Nephron progenitor cell (in vitro differentiated cells): ENCODE measurements at regions not wholly inside any gene's neighbourhood (a gene's known extent, or its start where the extent isn't known, plus 50 kb on each side); places are given as distances from the start of the nearest gene placed in this dataset.
"Not testable (repeated sequence)": the region's sequence is repeated elsewhere in the genome, so short reads cannot be mapped to it uniquely, and the experiment has no call there.

ENCODE experiments used
- DNase-seq: peaks from one replicate; pipeline ENCODE4 v3.0.0; 2021
- H3K27ac Mint-ChIP-seq: 2 replicates; pipeline ENCODE4 v1.8.0; 2021; ENCODE audit warnings: mild to moderate bottlenecking, moderate library complexity, mixed read lengths
- H3K27me3 Mint-ChIP-seq: 2 replicates; pipeline ENCODE4 v1.8.0; 2021; ENCODE audit warnings: mild to moderate bottlenecking, low read depth, mixed read lengths; ENCODE audit not compliant: poor library complexity
- H3K36me3 Mint-ChIP-seq: 2 replicates; pipeline ENCODE4 v1.8.0; 2021; ENCODE audit warnings: low read depth, mixed read lengths
- H3K4me1 Mint-ChIP-seq: 2 replicates; pipeline ENCODE4 v1.8.0; 2021; ENCODE audit warnings: mixed read lengths
- H3K4me3 Mint-ChIP-seq: 2 replicates; pipeline ENCODE4 v1.8.0; 2021; ENCODE audit warnings: mild to moderate bottlenecking, moderate library complexity, mixed read lengths
- H3K9me3 Mint-ChIP-seq: 2 replicates; pipeline ENCODE4 v1.8.0; 2021; ENCODE audit warnings: mild to moderate bottlenecking, moderate library complexity, mixed read lengths
- CTCF ChIP-seq: fragments of 200-600 bp; sonication (generic); IDR thresholded peaks from 2 replicates; pipeline ENCODE4 v1.5.0; 2021; ENCODE audit warnings: antibody characterized with exemption

GRCh38 chr1:117739504-117739903, 133.7 kb downstream of the TENT5C start:
- no peak for DNase-seq
- Mint-ChIP-seq H3K27ac (no peak overlapping the region), H3K4me1 (no peaks in the 10 kb centered on the region), H3K36me3 (no peaks in the 10 kb centered on the region), H3K9me3 (peaks cover 11% of the 10 kb centered on the region), H3K27me3 (peaks cover 14% of the 10 kb centered on the region), H3K4me3 (no peak overlapping the region)
- TF ChIP-seq CTCF = no peak

- DNase-seq = no peak
- Mint-ChIP-seq H3K4me3 (no peak overlapping the region), H3K4me1 (no peaks in the 10 kb centered on the region), H3K27ac (no peak overlapping the region), H3K9me3 (peaks cover 11% of the 10 kb centered on the region), H3K27me3 (peaks cover 14% of the 10 kb centered on the region), H3K36me3 (no peaks in the 10 kb centered on the region)
- no peak for TF ChIP-seq CTCF
These were observed 134.6 kb downstream of the TENT5C start for GRCh38 chr1:117740496-117740895.

GRCh38 chr1:117746565-117746964, 140.7 kb downstream of the TENT5C start:
- H3K36me3 Mint-ChIP-seq, H3K27ac Mint-ChIP-seq, H3K4me1 Mint-ChIP-seq, H3K4me3 Mint-ChIP-seq, DNase-seq: not testable (repeated sequence)
- Mint-ChIP-seq H3K27me3 (peaks cover 20% of the 10 kb centered on the region), H3K9me3 (peaks cover 37% of the 10 kb centered on the region)

GRCh38 chr1:117747605-117748004, 141.8 kb downstream of the TENT5C start:
- H3K36me3 Mint-ChIP-seq = no peaks in the 10 kb centered on the region
- peaks cover 30% of the 10 kb centered on the region for H3K9me3 Mint-ChIP-seq
- H3K4me1 Mint-ChIP-seq = no peaks in the 10 kb centered on the region
- no peak overlapping the region for H3K27ac Mint-ChIP-seq
- peaks cover 15% of the 10 kb centered on the region for H3K27me3 Mint-ChIP-seq
- no peak overlapping the region for H3K4me3 Mint-ChIP-seq
- no peak for DNase-seq
- no peak for TF ChIP-seq CTCF

GRCh38 chr1:117751321-117751720, 145.5 kb downstream of the TENT5C start:
- H3K36me3 Mint-ChIP-seq = no peaks in the 10 kb centered on the region
- H3K27ac Mint-ChIP-seq = no peak overlapping the region
- H3K4me1 Mint-ChIP-seq = no peaks in the 10 kb centered on the region
- TF ChIP-seq CTCF = no peak
- H3K4me3 Mint-ChIP-seq = no peak overlapping the region
- DNase-seq = no peak
- peaks cover 14% of the 10 kb centered on the region for H3K27me3 Mint-ChIP-seq
- H3K9me3 Mint-ChIP-seq = peaks cover 23% of the 10 kb centered on the region

- Mint-ChIP-seq H3K27ac (no peak overlapping the region), H3K27me3 (peaks cover 15% of the 10 kb centered on the region), H3K4me3 (no peak overlapping the region), H3K4me1 (no peaks in the 10 kb centered on the region), H3K9me3 (peaks cover 10% of the 10 kb centered on the region), H3K36me3 (no peaks in the 10 kb centered on the region)
- no peak for DNase-seq
- TF ChIP-seq CTCF = no peak
These were observed 146.8 kb downstream of the TENT5C start for GRCh38 chr1:117752661-117753060.
